AG09309 (cell line): ENCODE measurements at regions not wholly inside any gene's neighbourhood (a gene's known extent, or its start where the extent isn't known, plus 50 kb on each side); places are given as distances from the start of the nearest gene placed in this dataset.

Experiments
- DNase-seq: peaks from one replicate; pipeline ENCODE4 v3.0.0-alpha.2; 2010; ENCODE audit warnings: low read depth
- H3K4me3 ChIP-seq: 2 replicates; pipeline ENCODE4 v1.5.1; 2011; ENCODE audit warnings: mild to moderate bottlenecking, low read depth, low read length, moderate library complexity; ENCODE audit not compliant: control insufficient read depth
- CTCF ChIP-seq: IDR thresholded peaks from 2 replicates; pipeline ENCODE4 v1.5.1; 2011; ENCODE audit warnings: mild to moderate bottlenecking, low read depth, low read length, inconsistent platforms; ENCODE audit not compliant: insufficient read depth, control insufficient read depth; ENCODE audit errors: missing control alignments

- TF ChIP-seq CTCF, result no peak
- H3K4me3 ChIP-seq, result no peak overlapping the region
- no peak for DNase-seq
Observed at GRCh38 chr7:136030867-136031318, 53.7 kb upstream of the MTPN start.

- DNase-seq, result no peak
- H3K4me3 ChIP-seq, result no peak overlapping the region
- no peak for TF ChIP-seq CTCF
Observed at GRCh38 chr7:136030330-136030729, 53.2 kb upstream of the MTPN start.

- H3K4me3 ChIP-seq, result no peak overlapping the region
- DNase-seq, result no peak
- no peak for TF ChIP-seq CTCF
Observed at GRCh38 chr7:136027160-136027559, 50.0 kb upstream of the MTPN start.
